Small intestine (tissue), 7 donors: ENCODE measurements at regions not wholly inside any gene's neighbourhood (a gene's known extent, or its start where the extent isn't known, plus 50 kb on each side); places are given as distances from the start of the nearest gene placed in this dataset.

Source experiments
- DNase-seq, 2 donors: peaks; one replicate each; pipeline versions ENCODE4 v3.0.0 to v3.0.0-alpha.2; 2013
- FAIRE-seq: peaks from 2 replicates; lab custom pipeline; 2012; peaks lifted over from hg19 to GRCh38; lab: Jason Lieb, UNC
- H3K27ac ChIP-seq, 3 donors: one replicate each; pipeline ENCODE4 v1.5.1; 2013; ENCODE audit warnings: low read length in 2 of 3, mild to moderate bottlenecking in 2 of 3, control low read depth in 1 of 3, inconsistent platforms in 1 of 3, low read depth in 1 of 3, moderate library complexity in 1 of 3
- H3K27me3 ChIP-seq, 3 donors: one replicate each; pipeline ENCODE4 v1.6.1; 2013; ENCODE audit warnings: low read length in 3 of 3, inconsistent platforms in 1 of 3; ENCODE audit not compliant: control insufficient read depth in 3 of 3, insufficient read depth in 3 of 3
- H3K36me3 ChIP-seq, 3 donors: one replicate each; pipeline ENCODE4 v1.6.1; 2013; ENCODE audit warnings: low read length in 3 of 3, inconsistent platforms in 1 of 3, low read depth in 1 of 3, mild to moderate bottlenecking in 1 of 3, moderate library complexity in 1 of 3; ENCODE audit not compliant: control insufficient read depth in 3 of 3, insufficient read depth in 2 of 3
- H3K4me1 ChIP-seq, 3 donors: one replicate each; pipeline ENCODE4 v1.6.1; 2013; ENCODE audit warnings: low read length in 2 of 3, inconsistent platforms in 1 of 3, low read depth in 1 of 3, mild to moderate bottlenecking in 1 of 3, moderate library complexity in 1 of 3; ENCODE audit not compliant: control insufficient read depth in 3 of 3, insufficient read depth in 2 of 3
- H3K4me3 ChIP-seq, 3 donors: one replicate each; pipeline ENCODE4 v1.5.1; 2013; ENCODE audit warnings: low read length in 3 of 3, control low read depth in 1 of 3, inconsistent platforms in 1 of 3, low read depth in 1 of 3, mild to moderate bottlenecking in 1 of 3, moderate library complexity in 1 of 3
- H3K9me3 ChIP-seq, 2 donors: one replicate each; pipeline ENCODE4 v1.6.1; 2013; ENCODE audit warnings: low read depth in 1 of 2, low read length in 1 of 2; ENCODE audit not compliant: control insufficient read depth in 2 of 2, insufficient read depth in 1 of 2
- WGBS, 3 donors: extraction: QIAGEN DNeasy Blood & Tissue Kit; methylation state at CpG; one replicate each; pipeline ENCODE4 v1.1.7; 2013; 5-methylcytosine and 5-hydroxymethylcytosine counted together
- donor health status: healthy with polysubstance abuse.
- donor health status: control.
- donor health status: control.
- donor health status: Bipolar disorder and iron deficiency.
- donor health status: healthy.

DNA sequence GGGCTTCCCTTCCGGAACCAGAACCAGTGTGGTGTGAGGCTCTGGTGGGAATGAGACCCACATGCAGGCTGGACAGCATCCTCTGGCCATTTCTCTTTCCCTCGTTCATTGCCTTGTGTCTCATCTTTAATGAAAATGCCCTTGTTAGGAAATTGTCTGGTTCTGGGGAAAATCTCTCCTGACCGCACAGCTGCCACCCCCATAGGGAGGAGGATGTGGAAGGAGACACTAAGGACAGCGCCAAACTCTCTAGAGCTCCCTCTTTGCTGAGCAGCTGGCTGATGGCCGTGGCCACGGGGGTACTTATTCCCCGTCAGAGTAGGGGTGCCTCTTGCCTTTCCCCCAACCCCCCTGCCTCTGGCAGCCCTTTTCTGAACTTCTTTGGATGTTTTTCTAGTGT is 297.6 kb upstream of the C2CD4B start:
- FAIRE-seq (no peak), DNase-seq (no peak)
- Histone ChIP-seq H3K4me1 (no peaks in the 10 kb centered on the region), H3K27me3 (no peaks in the 10 kb centered on the region), H3K4me3 (no peak overlapping the region), H3K9me3 (no peaks in the 10 kb centered on the region), H3K27ac (peak overlapping the region in 1 of 3 donors; percentile 52), H3K36me3 (peaks cover 0 to 3% (median 0%) of the 10 kb centered on the region in 3 donors)
- 63 to 87% (median 68%) methylated on average over 7 of the region's 7 CpGs for WGBS, 3 donors

DNA sequence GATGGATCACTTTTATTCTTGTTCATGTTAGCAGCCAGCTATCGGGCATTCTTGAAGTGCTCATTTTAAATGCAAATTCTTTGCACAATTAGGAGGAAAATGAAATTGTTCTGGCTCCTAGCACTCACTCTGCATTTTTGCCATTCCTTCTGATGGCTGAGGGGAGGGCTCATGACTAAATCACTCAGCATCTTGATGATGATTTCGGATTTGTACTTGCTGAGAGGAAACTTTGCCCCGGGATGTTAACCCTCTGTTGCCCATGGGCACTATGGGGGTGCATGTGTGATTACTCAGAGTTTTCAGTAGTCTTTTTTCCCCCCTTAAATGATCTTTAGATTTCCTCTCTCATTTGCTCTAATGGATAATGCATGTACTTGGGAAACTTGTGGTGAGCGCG is 299.6 kb upstream of the C2CD4B start:
- no peak overlapping the region for H3K4me3 ChIP-seq
- H3K9me3 ChIP-seq: no peaks in the 10 kb centered on the region
- H3K27me3 ChIP-seq: no peaks in the 10 kb centered on the region
- DNase-seq: no peak
- H3K27ac ChIP-seq: no peak overlapping the region
- H3K36me3 ChIP-seq: peaks cover 0 to 3% (median 0%) of the 10 kb centered on the region in 3 donors
- FAIRE-seq: no peak
- 47 to 62% (median 55%) methylated on average over 5 of the region's 5 CpGs for WGBS, 3 donors
- H3K4me1 ChIP-seq: no peaks in the 10 kb centered on the region

- WGBS, 3 donors: 76 to 93% (median 89%) methylated on average over 12 of the region's 12 CpGs
Measured at GRCh38 chr15:62465173-62465572, 300.1 kb upstream of the C2CD4B start.

GRCh38 chr15:62469478-62469873 is 304.4 kb upstream of the C2CD4B start:
- no peak for FAIRE-seq
- no peaks in the 10 kb centered on the region for H3K36me3 ChIP-seq
- H3K4me1 ChIP-seq: peaks cover 0 to 4% (median 0%) of the 10 kb centered on the region in 3 donors
- peak overlapping the region in 1 of 3 donors; percentile 57 for H3K27ac ChIP-seq
- no peak overlapping the region for H3K4me3 ChIP-seq
- no peak for DNase-seq
- no peaks in the 10 kb centered on the region for H3K9me3 ChIP-seq
- no peaks in the 10 kb centered on the region for H3K27me3 ChIP-seq

More at GRCh38 chr15:62465173-62465572, 300.1 kb upstream of the C2CD4B start:
- no peak for DNase-seq
- no peaks in the 10 kb centered on the region for H3K27me3 ChIP-seq
- no peaks in the 10 kb centered on the region for H3K4me1 ChIP-seq
- no peak overlapping the region for H3K27ac ChIP-seq
- H3K9me3 ChIP-seq: no peaks in the 10 kb centered on the region
- FAIRE-seq: no peak
- H3K36me3 ChIP-seq: peaks cover 0 to 3% (median 0%) of the 10 kb centered on the region in 3 donors
- H3K4me3 ChIP-seq: no peak overlapping the region

- H3K4me3 ChIP-seq: no peak overlapping the region
- H3K27me3 ChIP-seq: no peaks in the 10 kb centered on the region
- peaks cover 0 to 4% (median 0%) of the 10 kb centered on the region in 3 donors for H3K4me1 ChIP-seq
- peak overlapping the region in 1 of 3 donors; percentile 81 for H3K27ac ChIP-seq
- DNase-seq (no peak), FAIRE-seq (no peak)
- H3K9me3 ChIP-seq: no peaks in the 10 kb centered on the region
- H3K36me3 ChIP-seq: no peaks in the 10 kb centered on the region
- WGBS, 3 donors: 62 to 74% (median 69%) methylated on average over 11 of the region's 11 CpGs
Measured at GRCh38 chr15:62469874-62470688, 305.0 kb upstream of the C2CD4B start.

GRCh38 chr15:62472616-62473299 is 307.7 kb upstream of the C2CD4B start:
- 71 to 78% (median 73%) methylated on average over 6 of the region's 6 CpGs for WGBS, 3 donors
- peak overlapping the region in 1 of 3 donors; percentile 21 for H3K27ac ChIP-seq
- no peak for FAIRE-seq

GRCh38 chr15:62474021-62474770 is 309.1 kb upstream of the C2CD4B start:
- Histone ChIP-seq H3K9me3 (no peaks in the 10 kb centered on the region), H3K36me3 (peaks cover 0 to 7% (median 0%) of the 10 kb centered on the region in 3 donors), H3K27me3 (no peaks in the 10 kb centered on the region), H3K27ac (no peak overlapping the region), H3K4me1 (peaks cover 0 to 4% (median 0%) of the 10 kb centered on the region in 3 donors), H3K4me3 (no peak overlapping the region)
- no peak for DNase-seq
- WGBS, 3 donors: 76 to 83% (median 81%) methylated on average over 9 of the region's 9 CpGs
- no peak for FAIRE-seq

More at GRCh38 chr15:62472616-62473299, 307.7 kb upstream of the C2CD4B start:
- Histone ChIP-seq H3K36me3 (peaks cover 0 to 7% (median 0%) of the 10 kb centered on the region in 3 donors), H3K4me1 (peaks cover 0 to 4% (median 0%) of the 10 kb centered on the region in 3 donors), H3K27me3 (no peaks in the 10 kb centered on the region), H3K4me3 (no peak overlapping the region), H3K9me3 (no peaks in the 10 kb centered on the region)
- DNase-seq: peak; percentile 14 to 68

- Histone ChIP-seq H3K27ac (no peak overlapping the region), H3K4me1 (peaks cover 0 to 4% (median 0%) of the 10 kb centered on the region in 3 donors), H3K36me3 (peaks cover 0 to 7% (median 0%) of the 10 kb centered on the region in 3 donors), H3K4me3 (no peak overlapping the region), H3K9me3 (no peaks in the 10 kb centered on the region), H3K27me3 (no peaks in the 10 kb centered on the region)
- no peak for FAIRE-seq
- WGBS, 3 donors: 58 to 83% (median 80%) methylated on average over 5 of the region's 5 CpGs
- DNase-seq: no peak
Measured at GRCh38 chr15:62474771-62475124, 309.7 kb upstream of the C2CD4B start.
